H1 (cell line): ENCODE measurements at regions not wholly inside any gene's neighbourhood (a gene's known extent, or its start where the extent isn't known, plus 50 kb on each side); places are given as distances from the start of the nearest gene placed in this dataset.

Experiments used
- CTCF ChIA-PET: fragments of 300-600 bp; sonication (Branson Sonifier 250); formaldehyde crosslinking; loops from one replicate; lab custom pipeline; 2021; ENCODE audit not compliant: partially characterized antibody; lab: Charles Lee
- POLR2A ChIA-PET: fragments of 300-600 bp; sonication (Branson Sonifier 250); formaldehyde crosslinking; loops from one replicate; lab custom pipeline; 2021; ENCODE audit warnings: inconsistent platforms; ENCODE audit not compliant: partially characterized antibody; lab: Charles Lee
- DNase-seq, 2 experiments: peaks; one replicate each; pipeline versions ENCODE4 v3.0.0 to v3.0.0-alpha.2; 2010 to 2022; ENCODE audit warnings: low spot score in 2 of 2, low read depth in 1 of 2, mixed read lengths in 1 of 2
- FAIRE-seq: peaks from 2 replicates; lab custom pipeline; 2011; peaks lifted over from hg19 to GRCh38; lab: Jason Lieb, UNC
- H2AFZ ChIP-seq: 2 replicates; pipeline ENCODE4 v1.8.1; 2012; ENCODE audit warnings: low read length, inconsistent platforms
- H2AK5ac ChIP-seq: 2 replicates; pipeline ENCODE4 v1.6.1; 2013; ENCODE audit warnings: low read depth, low read length
- H2BK120ac ChIP-seq: replicated peaks from 2 replicates; pipeline ENCODE3; 2013; ENCODE audit warnings: low read depth, low read length, inconsistent platforms
- H2BK12ac ChIP-seq: 2 replicates; pipeline ENCODE4 v1.6.1; 2013; ENCODE audit warnings: low read depth, low read length
- H2BK15ac ChIP-seq: 2 replicates; pipeline ENCODE4 v1.6.1; 2013; ENCODE audit warnings: low read length
- H2BK20ac ChIP-seq: 2 replicates; pipeline ENCODE4 v1.6.1; 2013; ENCODE audit warnings: low read length
- H2BK5ac ChIP-seq: 2 replicates; pipeline ENCODE4 v1.6.1; 2013; ENCODE audit warnings: low read depth, low read length
- H3K14ac ChIP-seq: 2 replicates; pipeline ENCODE4 v1.6.1; 2013; ENCODE audit warnings: inconsistent platforms; ENCODE audit not compliant: insufficient read length
- H3K18ac ChIP-seq: 2 replicates; pipeline ENCODE4 v1.6.1; 2013; ENCODE audit warnings: low read length; ENCODE audit errors: extremely low read depth
- H3K23ac ChIP-seq: 2 replicates; pipeline ENCODE4 v1.6.1; 2013; ENCODE audit warnings: inconsistent platforms; ENCODE audit not compliant: insufficient read length
- H3K23me2 ChIP-seq: 2 replicates; pipeline ENCODE4 v1.6.1; 2013; ENCODE audit warnings: low read depth, low read length
- H3K27ac ChIP-seq: 2 replicates; pipeline ENCODE4 v1.6.1; 2011; ENCODE audit warnings: low read depth, low read length, inconsistent platforms
- H3K27me3 ChIP-seq, 4 experiments: replicated peaks in 1 of 4; 1 replicate in 1 of 4; 2 replicates in 3 of 4; pipeline versions ENCODE4 v1.6.1 to v1.8.1; 2011 to 2013; ENCODE audit warnings: low read length in 3 of 4, mild to moderate bottlenecking in 3 of 4, inconsistent platforms in 2 of 4, mixed read lengths in 2 of 4, moderate library complexity in 1 of 4; ENCODE audit not compliant: control insufficient read depth in 3 of 4, insufficient read depth in 3 of 4; ENCODE audit errors: extremely low read depth in 1 of 4
- H3K36me3 ChIP-seq, 4 experiments: 2 replicates each; pipeline versions ENCODE4 v1.6.1 to v1.8.1; 2011 to 2013; ENCODE audit warnings: mild to moderate bottlenecking in 4 of 4, low read length in 3 of 4, moderate library complexity in 2 of 4, control low read depth in 1 of 4, inconsistent platforms in 1 of 4; ENCODE audit not compliant: insufficient read depth in 4 of 4, control insufficient read depth in 2 of 4
- H3K4ac ChIP-seq: replicated peaks from 2 replicates; pipeline ENCODE3; 2013; ENCODE audit warnings: low read length, low read depth, mixed read lengths, inconsistent platforms; ENCODE audit not compliant: insufficient read length
- H3K4me1 ChIP-seq, 4 experiments: replicated peaks in 1 of 4; 1 replicate in 1 of 4; 2 replicates in 3 of 4; pipeline versions ENCODE4 v1.6.1 to v1.8.1; 2011 to 2013; ENCODE audit warnings: low read length in 3 of 4, inconsistent platforms in 2 of 4, mixed read lengths in 1 of 4; ENCODE audit not compliant: insufficient read depth in 4 of 4, control insufficient read depth in 3 of 4
- H3K4me2 ChIP-seq, 2 experiments: 2 replicates each; pipeline versions ENCODE4 v1.6.1 to v1.8.1; 2011 to 2013; ENCODE audit warnings: low read depth in 2 of 2, low read length in 2 of 2, control low read depth in 1 of 2, inconsistent platforms in 1 of 2, mild to moderate bottlenecking in 1 of 2; ENCODE audit not compliant: insufficient read depth in 1 of 2
- H3K4me3 ChIP-seq, 4 experiments: fragments of 200-600, 300-600 bp in 1 of 4; sonication (generic), shearing (Covaris generic), sonication (Bioruptor Twin) in 1 of 4; 2 replicates each; pipeline versions ENCODE4 v1.5.1 to v1.8.1; 2011 to 2016; ENCODE audit warnings: low read length in 4 of 4, low read depth in 3 of 4, control low read depth in 2 of 4, inconsistent platforms in 2 of 4, mild to moderate bottlenecking in 2 of 4, mixed read lengths in 1 of 4, moderate library complexity in 1 of 4; ENCODE audit not compliant: insufficient read depth in 2 of 4; ENCODE audit errors: extremely low read depth in 1 of 4
- H3K56ac ChIP-seq: replicated peaks from 2 replicates; pipeline ENCODE3; 2013; ENCODE audit warnings: low read depth, mild to moderate bottlenecking, mixed read lengths, low read length, inconsistent platforms; ENCODE audit not compliant: insufficient read length
- H3K79me1 ChIP-seq: 2 replicates; pipeline ENCODE4 v1.6.1; 2013; ENCODE audit warnings: low read depth, low read length, control low read depth
- H3K79me2 ChIP-seq, 2 experiments: 2 replicates each; pipeline versions ENCODE4 v1.6.1 to v1.8.1; 2012 to 2013; ENCODE audit warnings: low read length in 2 of 2, mild to moderate bottlenecking in 2 of 2, inconsistent platforms in 1 of 2; ENCODE audit not compliant: insufficient read depth in 2 of 2, control insufficient read depth in 1 of 2
- H3K9ac ChIP-seq, 4 experiments: replicated peaks in 1 of 4; 1 replicate in 1 of 4; 2 replicates in 3 of 4; pipeline versions ENCODE4 v1.6.1 to v1.8.1; 2011 to 2013; ENCODE audit warnings: low read depth in 3 of 4, low read length in 3 of 4, control low read depth in 2 of 4, mild to moderate bottlenecking in 2 of 4, moderate library complexity in 2 of 4, inconsistent platforms in 1 of 4; ENCODE audit errors: extremely low read depth in 1 of 4
- H3K9me3 ChIP-seq, 2 experiments: 2 replicates each; pipeline versions ENCODE4 v1.6.1 to v1.8.1; 2012 to 2013; ENCODE audit warnings: mild to moderate bottlenecking in 2 of 2, moderate library complexity in 2 of 2, control low read depth in 1 of 2, inconsistent platforms in 1 of 2, low read depth in 1 of 2, low read length in 1 of 2, mixed read lengths in 1 of 2; ENCODE audit not compliant: insufficient read depth in 2 of 2
- H4K20me1 ChIP-seq, 2 experiments: replicated peaks in 1 of 2; 2 replicates each; pipeline versions ENCODE3 to v1.8.1; 2011 to 2013; ENCODE audit warnings: inconsistent platforms in 2 of 2, low read length in 2 of 2, mild to moderate bottlenecking in 1 of 2; ENCODE audit not compliant: insufficient read depth in 2 of 2, control insufficient read depth in 1 of 2
- H4K5ac ChIP-seq: 2 replicates; pipeline ENCODE4 v1.6.1; 2013; ENCODE audit warnings: low read length, low read depth, mixed read lengths, inconsistent platforms; ENCODE audit not compliant: insufficient read length
- H4K8ac ChIP-seq: 2 replicates; pipeline ENCODE4 v1.8.0; 2013; ENCODE audit warnings: mild to moderate bottlenecking, moderate library complexity, low read length, inconsistent platforms; ENCODE audit not compliant: insufficient read depth; ENCODE audit errors: extremely low read depth
- H4K91ac ChIP-seq: replicated peaks from 2 replicates; pipeline ENCODE3; 2013; ENCODE audit warnings: low read length, mixed read lengths, inconsistent platforms; ENCODE audit not compliant: insufficient read length
- BCL11A ChIP-seq, 2 experiments: IDR thresholded peaks; one replicate each; pipeline ENCODE4 v1.6.1; 2011; ENCODE audit warnings: low read depth in 2 of 2, low read length in 2 of 2, mild to moderate bottlenecking in 2 of 2
- CTBP2 ChIP-seq: IDR thresholded peaks from 2 replicates; pipeline ENCODE4 v1.7.0; 2011; ENCODE audit warnings: borderline replicate concordance, mild to moderate bottlenecking, moderate library complexity, mixed read lengths, low read length; ENCODE audit not compliant: insufficient read depth, insufficient read length
- POLR2A ChIP-seq, 2 experiments: IDR thresholded peaks; 1 replicate in 1 of 2; 2 replicates in 1 of 2; pipeline ENCODE4 v1.6.1; 2011; ENCODE audit warnings: low read depth in 2 of 2, low read length in 2 of 2, mild to moderate bottlenecking in 2 of 2; ENCODE audit errors: control extremely low read depth in 1 of 2
- RBBP5 ChIP-seq: IDR thresholded peaks from 2 replicates; pipeline ENCODE4 v1.7.1; 2012; ENCODE audit warnings: low read depth, mild to moderate bottlenecking, inconsistent platforms, low read length, moderate library complexity, borderline replicate concordance
- RFX5 ChIP-seq: IDR thresholded peaks from 2 replicates; pipeline ENCODE4 v1.6.1; 2011; ENCODE audit warnings: low read depth, low read length, improper control_type of control experiment, borderline replicate concordance
- SIX5 ChIP-seq: IDR thresholded peaks from 2 replicates; pipeline ENCODE4 v1.6.1; 2011; ENCODE audit warnings: mild to moderate bottlenecking, low read depth, low read length
- SP4 ChIP-seq: IDR thresholded peaks from 2 replicates; pipeline ENCODE4 v1.6.1; 2012; ENCODE audit warnings: low read length, inconsistent platforms
- YY1 ChIP-seq: IDR thresholded peaks from 2 replicates; pipeline ENCODE4 v1.6.1; 2011; ENCODE audit warnings: low read depth, mild to moderate bottlenecking, low read length
- WGBS, 2 experiments: shearing (Covaris generic) in 1 of 2; methylation state at CpG; one replicate each; pipeline versions ENCODE4 v1.1.6 to v1.1.7; 2013 to 2015; ENCODE audit warnings: low lambda C conversion rate in 2 of 2, mixed read lengths in 2 of 2, inconsistent platforms in 1 of 2, low coverage in 1 of 2, missing lambda C conversion rate in 1 of 2; ENCODE audit not compliant: insufficient replicate concordance in 2 of 2, insufficient coverage in 1 of 2, insufficient read length in 1 of 2; ENCODE audit errors: extremely low coverage in 1 of 2, missing lambda C conversion rate in 1 of 2; 5-methylcytosine and 5-hydroxymethylcytosine counted together
- TF ChIP-seq, protein P1 (sequence below), 3 experiments: IDR thresholded peaks; 1 replicate in 2 of 3; 2 replicates in 1 of 3; pipeline versions ENCODE4 v1.5.1 to v1.6.1; 2011; ENCODE audit warnings: low read length in 3 of 3, mild to moderate bottlenecking in 3 of 3, inconsistent platforms in 2 of 3, low read depth in 1 of 3, moderate library complexity in 1 of 3; ENCODE audit not compliant: insufficient read depth in 1 of 3; ENCODE audit errors: control extremely low read depth in 1 of 3
- TF ChIP-seq, protein P2 (sequence below): IDR thresholded peaks from 2 replicates; pipeline ENCODE4 v1.6.1; 2011; ENCODE audit warnings: low read length, improper control_type of control experiment
- TF ChIP-seq, protein P3 (sequence below): IDR thresholded peaks from 2 replicates; pipeline ENCODE4 v1.6.1; 2011; ENCODE audit warnings: low read depth, mild to moderate bottlenecking, low read length; ENCODE audit not compliant: insufficient read depth

DNA sequence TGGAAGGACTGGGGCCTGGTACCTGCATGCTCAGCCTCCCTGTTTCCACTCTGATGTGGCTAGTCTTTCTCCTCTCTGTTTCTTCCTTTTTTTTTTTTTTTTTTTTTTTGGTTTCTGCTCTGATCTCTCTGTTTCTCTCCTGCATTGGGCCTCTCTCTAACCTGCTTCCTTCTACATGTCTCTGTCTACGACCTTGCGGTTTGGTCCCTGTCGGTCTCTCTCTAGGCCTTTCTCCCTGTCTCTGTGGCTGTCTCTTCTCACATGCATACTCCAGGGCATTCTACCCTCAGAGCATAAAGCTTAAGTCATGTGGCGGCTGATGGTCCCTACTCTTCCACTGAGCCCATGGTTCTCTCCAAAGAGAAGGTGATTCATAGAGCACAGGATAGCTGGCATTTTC is 1096.6 kb downstream of the BCL11B start:
- H3K4me1 ChIP-seq: peaks cover 0 to 4% (median under 1%) of the 10 kb centered on the region in 4 experiments; a peak in 3 of 7 replicates
- no peak overlapping the region for H3K56ac ChIP-seq
- no peak overlapping the region for H2BK5ac ChIP-seq
- H3K18ac ChIP-seq: no peak overlapping the region
- no peak overlapping the region for H2BK20ac ChIP-seq
- no peak overlapping the region for H3K23ac ChIP-seq
- H4K20me1 ChIP-seq: no peaks in the 10 kb centered on the region
- H3K4me2 ChIP-seq: no peak overlapping the region
- H3K14ac ChIP-seq: no peak overlapping the region
- no peaks in the 10 kb centered on the region for H3K23me2 ChIP-seq
- no peak for DNase-seq
- 91% methylated on average over 4 of the region's 4 CpGs; no CpG with 5 or more reads in 1 of the 2 experiments for WGBS, 2 experiments
- H3K4me3 ChIP-seq: no peak overlapping the region
- no peak overlapping the region for H2AK5ac ChIP-seq
- no peak overlapping the region for H2BK15ac ChIP-seq
- H3K9me3 ChIP-seq: no peaks in the 10 kb centered on the region
- H3K4ac ChIP-seq: no peak overlapping the region
- H4K91ac ChIP-seq: no peak overlapping the region
- no peaks in the 10 kb centered on the region for H3K27me3 ChIP-seq
- H4K5ac ChIP-seq: no peak overlapping the region
- H4K8ac ChIP-seq: no peak overlapping the region
- no peak for FAIRE-seq
- no peak overlapping the region for H3K9ac ChIP-seq
- ChIA-PET POLR2A (no interaction called here), CTCF (interaction anchor here (1.0 to 1.2 kb wide), 2 partner anchors 13 to 38 kb away, joined by 3 to 4 read pairs; no protein-coding TSS in a partner anchor)
- no peak overlapping the region for H2BK120ac ChIP-seq
- no peak overlapping the region for H2AFZ ChIP-seq
- H3K36me3 ChIP-seq: no peaks in the 10 kb centered on the region
- H3K79me1 ChIP-seq: no peaks in the 10 kb centered on the region
- no peak overlapping the region for H2BK12ac ChIP-seq
- H3K27ac ChIP-seq: no peak overlapping the region
- H3K79me2 ChIP-seq: no peaks in the 10 kb centered on the region
- TF ChIP-seq RBBP5: no peak
- TF ChIP-seq, protein P1, sequence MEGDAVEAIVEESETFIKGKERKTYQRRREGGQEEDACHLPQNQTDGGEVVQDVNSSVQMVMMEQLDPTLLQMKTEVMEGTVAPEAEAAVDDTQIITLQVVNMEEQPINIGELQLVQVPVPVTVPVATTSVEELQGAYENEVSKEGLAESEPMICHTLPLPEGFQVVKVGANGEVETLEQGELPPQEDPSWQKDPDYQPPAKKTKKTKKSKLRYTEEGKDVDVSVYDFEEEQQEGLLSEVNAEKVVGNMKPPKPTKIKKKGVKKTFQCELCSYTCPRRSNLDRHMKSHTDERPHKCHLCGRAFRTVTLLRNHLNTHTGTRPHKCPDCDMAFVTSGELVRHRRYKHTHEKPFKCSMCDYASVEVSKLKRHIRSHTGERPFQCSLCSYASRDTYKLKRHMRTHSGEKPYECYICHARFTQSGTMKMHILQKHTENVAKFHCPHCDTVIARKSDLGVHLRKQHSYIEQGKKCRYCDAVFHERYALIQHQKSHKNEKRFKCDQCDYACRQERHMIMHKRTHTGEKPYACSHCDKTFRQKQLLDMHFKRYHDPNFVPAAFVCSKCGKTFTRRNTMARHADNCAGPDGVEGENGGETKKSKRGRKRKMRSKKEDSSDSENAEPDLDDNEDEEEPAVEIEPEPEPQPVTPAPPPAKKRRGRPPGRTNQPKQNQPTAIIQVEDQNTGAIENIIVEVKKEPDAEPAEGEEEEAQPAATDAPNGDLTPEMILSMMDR (IDR thresholded peaks at IDR 0.05; ENCODE audit: control extremely low read depth in 1 of 3, insufficient read depth in 1 of 3, low read depth in 1 of 3, low read length in 3 of 3): no peak
- no peak for TF ChIP-seq YY1
- TF ChIP-seq CTBP2: no peak
- no peak for TF ChIP-seq BCL11A (IDR thresholded peaks at IDR 0.05; ENCODE audit: low read depth in 2 of 2, low read length in 2 of 2)
- no peak for TF ChIP-seq SIX5
- TF ChIP-seq SP4: no peak
- TF ChIP-seq, protein P2, sequence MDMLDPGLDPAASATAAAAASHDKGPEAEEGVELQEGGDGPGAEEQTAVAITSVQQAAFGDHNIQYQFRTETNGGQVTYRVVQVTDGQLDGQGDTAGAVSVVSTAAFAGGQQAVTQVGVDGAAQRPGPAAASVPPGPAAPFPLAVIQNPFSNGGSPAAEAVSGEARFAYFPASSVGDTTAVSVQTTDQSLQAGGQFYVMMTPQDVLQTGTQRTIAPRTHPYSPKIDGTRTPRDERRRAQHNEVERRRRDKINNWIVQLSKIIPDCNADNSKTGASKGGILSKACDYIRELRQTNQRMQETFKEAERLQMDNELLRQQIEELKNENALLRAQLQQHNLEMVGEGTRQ: no peak
- TF ChIP-seq, protein P3, sequence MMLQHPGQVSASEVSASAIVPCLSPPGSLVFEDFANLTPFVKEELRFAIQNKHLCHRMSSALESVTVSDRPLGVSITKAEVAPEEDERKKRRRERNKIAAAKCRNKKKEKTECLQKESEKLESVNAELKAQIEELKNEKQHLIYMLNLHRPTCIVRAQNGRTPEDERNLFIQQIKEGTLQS: no peak
- TF ChIP-seq POLR2A (IDR thresholded peaks at IDR 0.05; ENCODE audit: control extremely low read depth in 1 of 2, low read depth in 2 of 2, low read length in 2 of 2): no peak
- no peak for TF ChIP-seq RFX5
